ENCODE measurements at regions not wholly inside any gene's neighbourhood (a gene's known extent, or its start where the extent isn't known, plus 50 kb on each side); places are given as distances from the start of the nearest gene placed in this dataset.

DNA sequence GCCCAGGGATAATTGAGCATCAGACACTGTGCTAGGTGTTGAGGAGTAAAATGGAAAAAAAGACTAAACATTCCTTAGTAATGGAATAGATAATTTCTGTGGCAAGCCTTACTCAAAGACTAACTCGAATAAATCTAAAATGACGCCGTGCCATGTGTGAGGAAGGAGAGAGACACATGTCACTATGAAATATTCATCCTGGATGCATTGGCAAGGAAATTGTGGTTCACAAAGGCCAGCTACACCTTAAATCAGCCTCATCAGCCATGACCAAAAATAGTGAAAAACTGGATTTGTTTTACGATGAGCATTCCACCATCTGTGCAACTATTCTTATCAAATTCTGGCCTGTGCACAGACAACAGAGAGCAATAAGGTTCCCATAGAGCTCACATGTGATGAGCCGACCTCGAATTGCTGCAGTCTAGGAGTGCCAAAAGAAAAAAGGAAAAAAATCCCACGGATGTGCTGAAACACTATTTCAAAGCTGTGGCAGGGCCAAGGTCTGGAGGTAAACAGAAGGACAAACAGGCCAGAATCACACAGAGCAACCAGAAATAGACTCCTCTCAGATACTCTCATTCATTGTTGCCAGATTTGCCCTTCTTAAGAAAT, 505.7 kb downstream of the EFNB2 start:
- H3K4me1 ChIP-seq: no peaks in the 10 kb centered on the region
- no peaks in the 10 kb centered on the region for H3K36me3 ChIP-seq
- H3K4me3 ChIP-seq: no peak overlapping the region
- TF ChIP-seq CTCF (IDR thresholded peaks at IDR 0.05): no peak
- no peaks in the 10 kb centered on the region for H3K9me3 ChIP-seq
- intact Hi-C loops (cut with DNase I): no loop called here
- DNase-seq (no peak), ATAC-seq (no peak)
- no peaks in the 10 kb centered on the region for H3K27me3 ChIP-seq
- H3K27ac ChIP-seq: no peak overlapping the region
- WGBS, 2 donors: 55 to 58% methylated on average over 7 of the region's 7 CpGs

- 81 to 90% methylated on average over 6 of the region's 6 CpGs for WGBS, 2 donors
- Histone ChIP-seq H3K4me3 (no peak overlapping the region), H3K36me3 (no peaks in the 10 kb centered on the region), H3K27ac (no peak overlapping the region), H3K4me1 (no peaks in the 10 kb centered on the region), H3K27me3 (no peaks in the 10 kb centered on the region), H3K9me3 (no peaks in the 10 kb centered on the region)
- no peak for TF ChIP-seq CTCF (IDR thresholded peaks at IDR 0.05)
- intact Hi-C loops (cut with DNase I): no loop called here
- no peak for ATAC-seq
- no peak for DNase-seq
These were observed 506.6 kb downstream of the EFNB2 start for GRCh38 chr13:106028911-106029310.

- TF ChIP-seq CTCF (IDR thresholded peaks at IDR 0.05): no peak
- ATAC-seq: no peak
- intact Hi-C loops (cut with DNase I): no loop called here
- no peak overlapping the region for H3K4me3 ChIP-seq
- no peaks in the 10 kb centered on the region for H3K4me1 ChIP-seq
- no peak for DNase-seq
- H3K27ac ChIP-seq: no peak overlapping the region
- no peaks in the 10 kb centered on the region for H3K27me3 ChIP-seq
- H3K36me3 ChIP-seq: no peaks in the 10 kb centered on the region
- 82 to 83% methylated on average over 2 of the region's 2 CpGs for WGBS, 2 donors
- H3K9me3 ChIP-seq: peaks cover 0 to 10% (median 0%) of the 10 kb centered on the region in 11 donors
These were observed 523.9 kb downstream of the EFNB2 start for GRCh38 chr13:106011600-106011999.

DNA sequence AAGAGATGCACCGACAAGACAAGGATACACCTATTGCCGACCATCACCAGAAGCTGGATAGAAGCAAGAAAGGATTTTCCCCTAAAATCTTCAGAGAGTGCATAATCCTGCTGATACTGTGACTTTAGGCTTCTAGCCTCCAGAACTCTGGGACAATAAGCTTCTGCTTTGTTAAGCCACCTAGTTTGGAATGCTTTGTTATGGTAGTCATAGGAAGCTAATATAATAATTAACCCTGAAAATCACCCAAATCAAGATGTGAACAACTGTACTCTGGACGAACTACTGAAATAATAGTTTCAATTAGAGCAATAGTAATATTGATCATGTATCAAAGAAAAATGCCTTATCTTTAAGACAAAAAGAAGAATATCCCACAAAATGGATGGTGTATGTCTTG, 524.6 kb downstream of the EFNB2 start:
- Histone ChIP-seq H3K27me3 (no peaks in the 10 kb centered on the region), H3K4me1 (no peaks in the 10 kb centered on the region), H3K27ac (no peak overlapping the region), H3K4me3 (no peak overlapping the region), H3K9me3 (peaks cover 0 to 10% (median 0%) of the 10 kb centered on the region in 11 donors), H3K36me3 (no peaks in the 10 kb centered on the region)
- no peak for ATAC-seq
- DNase-seq: no peak
- intact Hi-C loops (cut with DNase I): no loop called here
- TF ChIP-seq CTCF (IDR thresholded peaks at IDR 0.05): no peak
- 64 to 65% methylated on average over 3 of the region's 3 CpGs for WGBS, 2 donors
